GM18870 (cell line): ENCODE measurements at regions not wholly inside any gene's neighbourhood (a gene's known extent, or its start where the extent isn't known, plus 50 kb on each side); places are given as distances from the start of the nearest gene placed in this dataset.
"Not testable (repeated sequence)": the region's sequence is repeated elsewhere in the genome, so short reads cannot be mapped to it uniquely, and the experiment has no call there.

ENCODE experiments used
- ATAC-seq: cut with Tn5 transposase; IDR thresholded peaks from one replicate; pipeline ENCODE4 v1.9.1; 2021; ENCODE audit warnings: moderate library complexity; ENCODE audit not compliant: unreplicated experiment

GRCh38 chr12:94817695-94818075 is 167.3 kb upstream of the TMCC3 start:
- ATAC-seq = peak; percentile 33

GRCh38 chr12:94817201-94817600 is 166.8 kb upstream of the TMCC3 start:
- not testable (repeated sequence) for ATAC-seq

- not testable (repeated sequence) for ATAC-seq
Measured at GRCh38 chr12:94816746-94817145, 166.4 kb upstream of the TMCC3 start.

- no peak for ATAC-seq
Measured at GRCh38 chr12:94815958-94816357, 165.6 kb upstream of the TMCC3 start.

GRCh38 chr12:94815450-94815849 is 165.1 kb upstream of the TMCC3 start:
- ATAC-seq = no peak

- no peak for ATAC-seq
Measured at GRCh38 chr12:94813314-94813713, 163.0 kb upstream of the TMCC3 start.

- peak; percentile 46 for ATAC-seq
Measured at GRCh38 chr12:94812345-94812744, 162.0 kb upstream of the TMCC3 start.

GRCh38 chr12:94811611-94812010 is 161.3 kb upstream of the TMCC3 start:
- peak; percentile 40 for ATAC-seq

- ATAC-seq = no peak
Measured at GRCh38 chr12:94807951-94808350, 157.6 kb upstream of the TMCC3 start.

GRCh38 chr12:94806617-94807016 is 156.3 kb upstream of the TMCC3 start:
- ATAC-seq = no peak

GRCh38 chr12:94805749-94806529 is 155.6 kb upstream of the TMCC3 start:
- ATAC-seq = no peak

GRCh38 chr12:94803939-94804338 is 153.6 kb upstream of the TMCC3 start:
- ATAC-seq = no peak

- no peak for ATAC-seq
Measured at GRCh38 chr12:94802796-94803195, 152.4 kb upstream of the TMCC3 start.

- no peak for ATAC-seq
Measured at GRCh38 chr12:94801745-94802144, 151.4 kb upstream of the TMCC3 start.

GRCh38 chr12:94799136-94799535 is 148.8 kb upstream of the TMCC3 start:
- ATAC-seq = no peak

GRCh38 chr12:94798113-94798512 is 147.8 kb upstream of the TMCC3 start:
- no peak for ATAC-seq

GRCh38 chr12:94795520-94795919 is 145.2 kb upstream of the TMCC3 start:
- ATAC-seq = no peak

GRCh38 chr12:94795044-94795443 is 144.7 kb upstream of the TMCC3 start:
- ATAC-seq = no peak

- no peak for ATAC-seq
Measured at GRCh38 chr12:94793191-94793595, 142.8 kb upstream of the TMCC3 start.

GRCh38 chr12:94792693-94793092 is 142.3 kb upstream of the TMCC3 start:
- no peak for ATAC-seq

- ATAC-seq = no peak
Measured at GRCh38 chr12:94791933-94792332, 141.6 kb upstream of the TMCC3 start.

GRCh38 chr12:94790825-94791224 is 140.5 kb upstream of the TMCC3 start:
- ATAC-seq = no peak

- ATAC-seq = no peak
Measured at GRCh38 chr12:94790370-94790769, 140.0 kb upstream of the TMCC3 start.
